ENCODE measurements at regions not wholly inside any gene's neighbourhood (a gene's known extent, or its start where the extent isn't known, plus 50 kb on each side); places are given as distances from the start of the nearest gene placed in this dataset.

GRCh38 chr17:79368521-79368920 lies 242.3 kb downstream of the RBFOX3 start:
- Mint-ChIP-seq H3K4me3 (no peak overlapping the region), H3K9me3 (no peaks in the 10 kb centered on the region), H3K36me3 (no peaks in the 10 kb centered on the region), H3K27me3 (peaks cover 3% of the 10 kb centered on the region), H3K27ac (no peak overlapping the region), H3K4me1 (no peaks in the 10 kb centered on the region)

DNA sequence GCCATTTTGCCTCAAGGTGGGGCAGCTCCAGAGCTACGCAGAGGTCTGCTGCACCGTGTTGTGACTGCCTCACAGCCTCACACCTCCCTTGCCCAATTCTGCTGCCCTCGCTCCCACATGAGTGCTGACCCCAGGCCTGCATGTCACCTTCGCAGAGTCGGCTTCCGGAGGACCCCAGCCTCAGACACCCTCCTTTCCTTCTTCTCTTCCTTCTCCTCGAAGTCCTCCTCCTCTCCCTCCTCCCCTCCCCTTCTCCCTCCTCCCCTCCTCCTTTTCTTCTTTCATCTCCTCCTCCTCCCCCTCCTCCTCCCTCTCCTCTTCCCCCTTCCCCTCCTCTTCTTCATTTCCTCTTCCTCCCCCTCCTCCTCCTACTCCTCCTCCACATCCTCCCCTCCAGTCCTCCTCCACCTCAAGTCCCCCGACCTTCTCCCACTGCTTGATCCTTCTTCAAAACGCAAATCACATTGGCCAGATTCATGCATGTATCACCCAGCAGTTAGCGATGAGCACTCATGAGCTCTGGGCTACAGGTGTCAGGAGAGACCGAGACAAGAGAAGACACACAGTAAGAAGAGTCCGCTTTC lies 243.8 kb downstream of the RBFOX3 start:
- Mint-ChIP-seq H3K4me3 (no peak overlapping the region), H3K36me3 (no peaks in the 10 kb centered on the region), H3K9me3 (no peaks in the 10 kb centered on the region), H3K27me3 (peaks cover 7% of the 10 kb centered on the region), H3K4me1 (no peaks in the 10 kb centered on the region), H3K27ac (no peak overlapping the region)

- Mint-ChIP-seq H3K27ac (no peak overlapping the region), H3K36me3 (no peaks in the 10 kb centered on the region), H3K4me3 (no peak overlapping the region), H3K9me3 (no peaks in the 10 kb centered on the region), H3K4me1 (no peaks in the 10 kb centered on the region), H3K27me3 (peaks cover 7% of the 10 kb centered on the region)
Measured at GRCh38 chr17:79365836-79366770, 244.7 kb downstream of the RBFOX3 start.

- no peaks in the 10 kb centered on the region for H3K4me1 Mint-ChIP-seq
- no peak overlapping the region for H3K4me3 Mint-ChIP-seq
Measured at GRCh38 chr17:79365351-79365750, 245.5 kb downstream of the RBFOX3 start.

GRCh38 chr17:79364315-79365094 lies 246.3 kb downstream of the RBFOX3 start:
- Mint-ChIP-seq H3K36me3 (no peaks in the 10 kb centered on the region), H3K27me3 (peaks cover 7% of the 10 kb centered on the region), H3K4me3 (no peak overlapping the region), H3K27ac (no peak overlapping the region), H3K4me1 (no peaks in the 10 kb centered on the region), H3K9me3 (no peaks in the 10 kb centered on the region)

More at GRCh38 chr17:79365351-79365750, 245.5 kb downstream of the RBFOX3 start:
- H3K27ac Mint-ChIP-seq: no peak overlapping the region
- no peaks in the 10 kb centered on the region for H3K9me3 Mint-ChIP-seq
- peaks cover 7% of the 10 kb centered on the region for H3K27me3 Mint-ChIP-seq
- H3K36me3 Mint-ChIP-seq: no peaks in the 10 kb centered on the region

GRCh38 chr17:79363552-79364275 lies 247.1 kb downstream of the RBFOX3 start:
- Mint-ChIP-seq H3K27ac (peak overlapping the region; percentile 17), H3K27me3 (peaks cover 10% of the 10 kb centered on the region), H3K4me3 (no peak overlapping the region), H3K36me3 (no peaks in the 10 kb centered on the region), H3K9me3 (no peaks in the 10 kb centered on the region), H3K4me1 (no peaks in the 10 kb centered on the region)

GRCh38 chr17:79362772-79363305 lies 248.0 kb downstream of the RBFOX3 start:
- Mint-ChIP-seq H3K27ac (no peak overlapping the region), H3K36me3 (no peaks in the 10 kb centered on the region), H3K27me3 (peaks cover 13% of the 10 kb centered on the region), H3K9me3 (no peaks in the 10 kb centered on the region), H3K4me3 (no peak overlapping the region), H3K4me1 (no peaks in the 10 kb centered on the region)

DNA sequence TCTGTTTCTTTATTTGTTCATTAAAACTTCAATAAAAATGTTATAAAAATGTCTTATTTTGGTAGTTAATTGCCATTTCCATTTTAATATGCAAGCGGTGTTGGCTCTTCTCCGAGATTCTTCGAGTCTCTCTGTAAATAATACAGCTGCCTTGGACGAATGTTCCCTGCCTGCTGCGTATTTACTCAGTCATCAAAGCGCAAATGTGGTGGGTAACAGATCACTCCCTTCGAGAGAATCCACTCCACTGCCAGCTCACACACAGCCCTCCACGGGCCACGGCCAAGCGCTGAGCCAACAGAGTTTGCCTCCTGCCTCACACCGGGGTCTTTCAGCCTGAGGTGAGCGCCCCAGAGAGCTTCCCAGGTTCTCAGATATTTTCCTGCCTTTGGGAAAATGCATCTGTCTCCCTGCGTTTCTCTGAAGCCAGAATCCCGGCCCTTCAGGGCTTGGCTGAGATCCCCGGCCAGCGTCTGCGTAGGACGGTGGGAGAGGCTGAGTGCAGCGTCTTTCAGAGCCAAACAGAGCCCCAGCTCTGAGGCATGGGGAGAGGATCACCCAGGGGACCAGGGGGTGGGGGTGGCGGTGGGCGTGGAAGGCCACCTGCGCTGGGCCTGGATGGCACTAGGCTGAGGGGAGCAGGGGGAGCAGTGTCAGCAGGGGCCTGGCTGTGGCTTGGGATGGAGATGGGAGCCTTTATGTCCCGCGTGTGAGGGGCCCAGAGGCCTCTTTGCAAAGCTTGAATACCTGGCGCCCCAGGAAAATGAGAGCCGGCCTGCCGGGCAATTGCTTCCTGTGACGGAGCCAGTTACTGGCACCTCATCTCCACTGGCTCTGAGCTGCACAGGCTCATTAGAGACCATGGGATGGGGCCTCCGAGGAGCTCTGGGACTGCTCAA lies 248.7 kb downstream of the RBFOX3 start:
- H3K4me3 Mint-ChIP-seq: no peak overlapping the region
- no peaks in the 10 kb centered on the region for H3K9me3 Mint-ChIP-seq
- H3K4me1 Mint-ChIP-seq: no peaks in the 10 kb centered on the region
- no peak overlapping the region for H3K27ac Mint-ChIP-seq
- H3K27me3 Mint-ChIP-seq: peaks cover 14% of the 10 kb centered on the region
- H3K36me3 Mint-ChIP-seq: no peaks in the 10 kb centered on the region

- Mint-ChIP-seq H3K4me3 (no peak overlapping the region), H3K9me3 (no peaks in the 10 kb centered on the region), H3K36me3 (no peaks in the 10 kb centered on the region), H3K27ac (no peak overlapping the region), H3K4me1 (no peaks in the 10 kb centered on the region), H3K27me3 (peaks cover 14% of the 10 kb centered on the region)
Measured at GRCh38 chr17:79361221-79361734, 249.6 kb downstream of the RBFOX3 start.

- peaks cover 18% of the 10 kb centered on the region for H3K27me3 Mint-ChIP-seq
- H3K27ac Mint-ChIP-seq: no peak overlapping the region
- no peaks in the 10 kb centered on the region for H3K4me1 Mint-ChIP-seq
Measured at GRCh38 chr17:79360196-79360595, 250.7 kb downstream of the RBFOX3 start.

GRCh38 chr17:79356839-79357447 lies 253.9 kb downstream of the RBFOX3 start:
- Mint-ChIP-seq H3K27ac (no peak overlapping the region), H3K27me3 (peaks cover 16% of the 10 kb centered on the region), H3K4me3 (no peak overlapping the region), H3K9me3 (no peaks in the 10 kb centered on the region), H3K4me1 (no peaks in the 10 kb centered on the region), H3K36me3 (no peaks in the 10 kb centered on the region)

More at GRCh38 chr17:79360196-79360595, 250.7 kb downstream of the RBFOX3 start:
- no peak overlapping the region for H3K4me3 Mint-ChIP-seq
- H3K9me3 Mint-ChIP-seq: no peaks in the 10 kb centered on the region
- H3K36me3 Mint-ChIP-seq: no peaks in the 10 kb centered on the region

DNA sequence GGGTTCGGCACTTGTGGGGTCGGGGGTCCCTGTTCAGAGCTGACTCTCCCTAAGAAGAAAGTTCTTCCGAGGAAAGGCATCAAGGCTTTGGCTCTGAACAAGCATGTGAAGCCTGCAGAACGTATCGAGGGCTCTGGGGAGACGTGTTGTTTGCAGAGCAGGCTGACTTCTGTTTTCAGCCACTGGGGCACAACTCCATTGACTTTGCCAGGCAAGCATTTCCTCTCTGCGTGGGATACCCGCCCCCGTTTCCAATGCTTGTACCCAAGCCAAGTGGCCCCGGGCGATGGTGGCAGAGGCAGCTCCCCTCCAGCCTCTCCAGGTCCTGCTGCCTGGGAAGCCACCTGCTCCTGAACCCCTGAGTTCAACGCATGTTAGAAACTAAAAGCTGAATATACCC lies 255.7 kb downstream of the RBFOX3 start:
- H3K36me3 Mint-ChIP-seq: no peaks in the 10 kb centered on the region
- no peak overlapping the region for H3K4me3 Mint-ChIP-seq
- no peaks in the 10 kb centered on the region for H3K4me1 Mint-ChIP-seq
- no peaks in the 10 kb centered on the region for H3K9me3 Mint-ChIP-seq
- H3K27me3 Mint-ChIP-seq: peaks cover 26% of the 10 kb centered on the region
- H3K27ac Mint-ChIP-seq: no peak overlapping the region

DNA sequence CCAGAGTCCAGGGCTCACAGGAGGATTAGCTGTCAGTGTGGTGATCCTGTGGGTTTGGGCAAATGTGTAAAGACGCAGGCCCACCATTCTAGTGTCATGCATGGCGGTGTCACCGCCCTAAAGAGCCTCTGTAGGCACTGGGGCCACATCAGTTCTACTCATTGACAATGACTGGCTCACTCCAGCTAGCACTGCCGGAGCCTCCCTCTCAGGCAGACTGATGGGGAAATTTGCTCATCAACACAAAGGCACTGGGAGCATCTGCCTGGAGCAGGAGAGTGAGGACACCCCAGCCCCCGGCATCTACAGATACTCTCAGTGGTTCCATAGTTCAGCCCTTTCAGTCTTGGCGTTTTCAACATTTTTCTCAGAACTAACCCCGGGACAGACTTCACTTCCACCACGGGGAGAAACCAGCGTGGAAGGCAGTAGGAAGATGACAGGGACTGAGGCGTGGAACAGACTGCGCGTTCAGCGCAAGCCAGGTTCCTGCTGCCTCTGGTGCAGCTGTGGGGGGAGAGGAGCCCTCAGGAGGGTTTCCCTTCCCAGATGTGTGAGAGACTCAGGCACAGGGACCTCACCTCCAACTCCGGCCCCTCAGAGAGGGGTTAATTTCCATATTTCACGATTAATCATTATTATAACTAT lies 256.6 kb downstream of the RBFOX3 start:
- Mint-ChIP-seq H3K27me3 (peaks cover 28% of the 10 kb centered on the region), H3K9me3 (no peaks in the 10 kb centered on the region), H3K27ac (no peak overlapping the region), H3K4me3 (no peak overlapping the region), H3K4me1 (no peaks in the 10 kb centered on the region), H3K36me3 (no peaks in the 10 kb centered on the region)

All from activated naive CD4-positive, alpha-beta T cell treated with anti-CD3 and anti-CD28 coated beads, Interleukin-2, amount 50 U/mL, for 24 hours (primary cell).